Left ventricle myocardium inferior (tissue), 1 donor: ENCODE measurements at regions not wholly inside any gene's neighbourhood (a gene's known extent, or its start where the extent isn't known, plus 50 kb on each side); places are given as distances from the start of the nearest gene placed in this dataset.

Experiments
- DNase-seq: peaks from one replicate; pipeline ENCODE4 v3.0.0-alpha.2; 2020
- H3K27ac ChIP-seq: fragments of 200-600 bp; replicated peaks from 2 replicates; pipeline ENCODE4 v1.8.0; 2021
- H3K27me3 ChIP-seq: fragments of 200-600 bp; 2 replicates; pipeline ENCODE4 v1.8.0; 2021; ENCODE audit warnings: low read depth
- H3K36me3 ChIP-seq: fragments of 200-600 bp; 2 replicates; pipeline ENCODE4 v1.8.0; 2021
- H3K4me1 ChIP-seq: fragments of 200-600 bp; 2 replicates; pipeline ENCODE4 v1.8.0; 2021
- H3K4me3 ChIP-seq: fragments of 200-600 bp; 2 replicates; pipeline ENCODE4 v1.8.0; 2021; ENCODE audit warnings: mild to moderate bottlenecking, moderate library complexity
- H3K9me3 ChIP-seq: fragments of 200-600 bp; replicated peaks from 2 replicates; pipeline ENCODE4 v1.8.0; 2021
- CTCF ChIP-seq: fragments of 200-600 bp; IDR thresholded peaks from 2 replicates; pipeline ENCODE4 v1.8.0; 2021; ENCODE audit warnings: antibody characterized with exemption, mild to moderate bottlenecking, borderline replicate concordance
- intact Hi-C: fragments of 100-400 bp; cut with micrococcal nuclease; formaldehyde crosslinking; loops from one replicate; pipeline ENCODE4 v1.11.0; 2022
- donor health status: DM: no; HTN: yes; CAD: no; lungs with severe emphysema.

- Histone ChIP-seq H3K27ac (no peak overlapping the region), H3K4me3 (no peak overlapping the region), H3K36me3 (no peaks in the 10 kb centered on the region), H3K27me3 (no peaks in the 10 kb centered on the region), H3K4me1 (no peaks in the 10 kb centered on the region), H3K9me3 (no peaks in the 10 kb centered on the region)
- TF ChIP-seq CTCF, result no peak
- DNase-seq, result no peak
- intact Hi-C loops, result no loop called here
Observed at GRCh38 chr20:55446301-55446700, 559.0 kb downstream of the CBLN4 start.

GRCh38 chr20:55439070-55439469 lies 566.2 kb downstream of the CBLN4 start:
- no peak overlapping the region for H3K27ac ChIP-seq
- no peaks in the 10 kb centered on the region for H3K27me3 ChIP-seq
- H3K9me3 ChIP-seq, result no peaks in the 10 kb centered on the region
- no peak for TF ChIP-seq CTCF
- H3K4me3 ChIP-seq, result no peak overlapping the region
- no peaks in the 10 kb centered on the region for H3K4me1 ChIP-seq
- DNase-seq, result no peak
- no peaks in the 10 kb centered on the region for H3K36me3 ChIP-seq
- intact Hi-C loops, result no loop called here

DNA sequence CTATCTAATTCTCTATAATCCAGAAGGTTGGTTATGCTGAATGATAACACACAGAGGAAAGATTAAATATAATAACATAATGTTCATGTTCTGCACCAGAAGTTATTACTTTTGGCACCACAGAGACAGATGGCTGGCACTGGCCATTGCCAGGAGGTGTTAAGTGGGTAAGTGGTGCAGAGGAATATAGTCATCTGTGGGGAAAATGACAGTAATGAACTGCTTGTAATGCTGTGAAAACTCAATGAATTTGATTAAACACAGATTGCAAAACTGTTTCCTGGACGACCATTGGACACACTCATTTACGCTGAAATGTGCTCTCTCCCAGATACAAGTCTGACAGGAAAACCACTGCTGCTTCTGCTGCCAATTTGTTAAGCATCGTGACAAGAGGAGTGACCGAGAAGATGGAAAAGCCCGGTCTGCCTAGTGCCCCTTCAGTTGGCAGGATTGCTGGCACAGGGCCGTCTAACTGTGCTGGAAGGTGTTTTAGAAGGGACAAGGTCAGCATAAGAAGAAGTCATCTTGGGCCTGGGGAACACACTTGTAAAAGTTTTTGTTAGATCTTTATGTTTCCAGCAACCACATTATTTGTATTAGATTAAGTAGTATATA lies 567.4 kb downstream of the CBLN4 start:
- intact Hi-C loops, result no loop called here
- Histone ChIP-seq H3K27me3 (no peaks in the 10 kb centered on the region), H3K27ac (no peak overlapping the region), H3K9me3 (no peaks in the 10 kb centered on the region), H3K4me1 (no peaks in the 10 kb centered on the region), H3K4me3 (no peak overlapping the region), H3K36me3 (no peaks in the 10 kb centered on the region)
- DNase-seq, result no peak
- no peak for TF ChIP-seq CTCF

DNA sequence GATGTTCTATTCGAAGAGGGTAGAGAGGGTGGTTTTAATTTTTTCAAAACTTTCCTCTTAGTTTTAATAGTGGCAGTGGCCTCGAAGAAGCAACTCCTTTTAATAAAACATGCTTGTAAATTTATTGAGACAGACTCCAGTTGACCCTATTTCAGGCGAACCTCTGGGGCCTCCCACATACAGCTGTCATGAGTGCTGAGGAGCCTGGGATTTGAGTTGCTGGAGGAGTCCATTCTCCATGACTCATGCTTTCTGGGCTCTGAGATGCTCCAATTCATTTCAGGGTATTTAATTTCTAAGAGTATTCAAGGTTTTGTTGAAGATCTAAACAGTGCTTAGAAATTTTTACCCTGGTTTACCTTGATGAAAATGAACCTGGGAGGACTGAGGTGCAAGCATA lies 580.4 kb downstream of the CBLN4 start:
- Histone ChIP-seq H3K36me3 (no peaks in the 10 kb centered on the region), H3K9me3 (no peaks in the 10 kb centered on the region), H3K4me3 (no peak overlapping the region), H3K27me3 (peaks cover 6% of the 10 kb centered on the region), H3K4me1 (no peaks in the 10 kb centered on the region), H3K27ac (no peak overlapping the region)
- intact Hi-C loops, result no loop called here
- no peak for DNase-seq
- TF ChIP-seq CTCF, result no peak

DNA sequence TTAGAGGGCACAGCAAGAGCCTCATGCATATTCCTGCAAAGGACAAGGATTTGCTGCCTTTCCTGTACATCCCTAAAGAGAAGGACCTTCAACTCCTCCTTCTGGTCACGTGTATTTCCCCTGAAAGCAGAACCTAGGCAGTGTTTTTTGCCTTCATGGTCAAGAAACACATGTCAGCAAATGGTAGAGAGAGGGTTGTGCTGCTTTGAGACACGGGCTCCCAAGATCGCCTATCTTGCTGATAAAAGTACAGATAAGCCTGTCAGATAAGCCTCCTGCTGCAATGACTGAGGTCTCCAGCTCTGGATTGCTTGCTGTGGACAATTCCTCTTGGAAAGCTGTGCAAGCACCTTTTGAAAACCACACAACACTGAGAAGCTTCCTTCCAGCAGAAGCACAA lies 580.8 kb downstream of the CBLN4 start:
- Histone ChIP-seq H3K4me3 (no peak overlapping the region), H3K27ac (no peak overlapping the region)

More for the DNA sequence above, 580.8 kb downstream of the CBLN4 start:
- intact Hi-C loops, result no loop called here
- no peaks in the 10 kb centered on the region for H3K9me3 ChIP-seq
- H3K27me3 ChIP-seq, result peaks cover 6% of the 10 kb centered on the region
- no peak for TF ChIP-seq CTCF
- DNase-seq, result no peak
- H3K36me3 ChIP-seq, result no peaks in the 10 kb centered on the region
- H3K4me1 ChIP-seq, result no peaks in the 10 kb centered on the region
